Hindlimb muscle (tissue), 1 donor: ENCODE measurements at regions not wholly inside any gene's neighbourhood (a gene's known extent, or its start where the extent isn't known, plus 50 kb on each side); places are given as distances from the start of the nearest gene placed in this dataset.

ENCODE experiments used
- DNase-seq: peaks from one replicate; pipeline ENCODE4 v3.0.0-alpha.2; 2013

DNA sequence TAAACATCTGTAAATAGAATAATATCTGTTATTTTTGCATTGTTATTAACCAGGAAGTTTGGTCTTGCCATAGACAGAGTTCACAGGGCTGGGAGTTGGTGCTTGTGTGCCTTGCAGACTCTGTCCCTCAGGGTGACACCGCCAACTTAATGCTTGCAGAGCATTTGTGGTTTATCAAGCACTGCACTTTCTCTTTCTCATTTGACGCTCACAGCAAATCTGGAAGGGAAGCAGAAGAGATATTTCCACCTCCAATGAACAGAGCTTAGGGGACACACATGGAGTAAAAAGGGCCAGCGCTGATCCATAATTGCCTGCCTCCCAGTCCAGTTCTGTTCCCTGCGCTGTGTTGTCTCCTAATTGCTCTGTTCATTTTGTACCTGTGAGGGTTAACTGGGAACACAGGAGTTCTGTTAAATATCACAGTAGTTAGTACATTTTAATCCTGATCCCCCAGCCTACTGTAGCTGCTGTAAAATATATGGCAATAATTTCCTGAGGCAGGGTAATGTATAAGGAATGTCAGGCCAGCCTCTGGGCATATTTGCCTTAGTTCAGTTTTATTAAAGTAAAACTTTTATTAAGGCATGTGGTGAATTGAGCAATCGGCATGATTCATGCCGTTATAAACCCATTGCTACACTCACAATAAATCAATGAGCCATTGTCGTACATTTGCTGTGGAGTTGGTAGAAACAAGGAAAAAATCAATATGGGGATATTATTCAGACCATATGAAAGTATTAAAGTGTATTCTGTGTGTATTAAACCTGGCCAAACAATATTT, 182.5 kb upstream of the OSR1 start:
- DNase-seq = no peak

DNA sequence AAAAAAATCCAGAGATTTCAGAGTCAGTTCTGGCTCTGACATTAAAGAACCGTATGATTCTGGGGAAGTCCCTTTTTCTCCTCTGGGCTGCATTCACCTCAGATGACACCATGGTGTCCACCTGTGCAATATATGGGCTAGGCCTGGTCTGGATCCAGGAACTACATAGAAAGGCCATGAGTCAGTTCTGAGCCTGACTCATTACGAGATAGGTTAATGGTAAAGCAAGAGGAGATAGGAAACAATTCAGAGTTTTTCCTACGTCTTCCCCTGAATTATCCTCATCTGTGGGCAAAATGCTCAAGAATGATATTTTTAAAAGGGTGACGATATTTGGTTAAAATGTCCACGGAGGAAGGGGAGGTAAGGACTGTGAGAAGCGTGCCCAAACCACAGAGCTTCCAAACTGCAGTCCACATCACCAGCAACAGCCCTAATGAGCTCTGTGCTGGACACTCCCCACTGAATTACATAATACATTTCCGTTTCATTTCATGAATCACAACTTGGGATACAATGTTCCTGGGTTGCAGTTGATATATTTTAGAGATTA, 180.1 kb upstream of the OSR1 start:
- DNase-seq = peak; percentile 42

DNA sequence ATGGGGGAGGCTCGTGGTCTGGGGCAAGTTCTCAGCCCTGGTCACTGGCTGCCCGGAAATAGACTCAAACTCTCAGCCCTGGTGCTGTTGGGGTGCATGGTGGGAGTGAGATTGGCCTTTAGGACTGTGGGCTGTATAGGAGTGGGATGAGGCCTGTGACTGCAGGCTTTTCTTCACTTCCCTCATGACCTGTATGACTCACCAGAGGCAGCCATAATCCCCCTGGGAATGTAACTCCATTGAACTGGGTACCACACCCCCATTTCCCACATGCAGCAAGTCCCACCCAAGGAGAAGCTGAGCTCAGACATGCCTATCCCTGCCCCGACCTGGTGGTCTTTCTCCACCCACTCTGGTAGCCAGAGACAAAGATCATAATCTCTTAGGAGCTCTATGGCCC, 177.7 kb upstream of the OSR1 start:
- DNase-seq = no peak

DNA sequence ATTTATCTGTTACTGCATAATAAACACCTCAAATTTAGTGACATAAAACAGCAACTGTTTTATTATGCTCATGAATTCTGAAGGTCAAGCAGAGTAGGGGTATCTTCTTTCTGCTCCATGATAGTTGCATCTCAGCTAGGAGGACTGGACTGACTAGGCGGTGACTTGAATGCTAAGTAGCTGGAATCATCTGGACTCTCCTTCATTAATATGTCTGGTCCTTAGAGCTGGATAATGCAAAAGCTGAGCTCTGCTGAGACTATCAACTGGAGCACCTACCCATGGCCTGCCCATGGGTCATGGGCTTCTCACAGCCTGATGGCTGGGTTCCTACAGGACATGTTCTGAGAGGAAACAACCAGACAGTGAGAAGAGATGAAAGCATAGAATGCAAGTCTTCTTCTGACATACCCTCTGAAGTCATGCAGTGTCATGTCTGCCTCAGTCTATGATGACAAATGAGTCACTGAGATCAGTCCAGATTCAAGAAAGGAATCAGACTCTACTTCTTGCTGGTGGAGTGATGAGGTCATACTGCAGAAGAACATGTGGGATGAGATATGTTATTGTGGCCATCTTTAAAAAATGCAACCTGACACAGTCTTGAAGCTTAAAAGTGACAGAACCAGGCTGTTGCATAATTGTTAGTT, 174.2 kb upstream of the OSR1 start:
- DNase-seq = no peak

DNA sequence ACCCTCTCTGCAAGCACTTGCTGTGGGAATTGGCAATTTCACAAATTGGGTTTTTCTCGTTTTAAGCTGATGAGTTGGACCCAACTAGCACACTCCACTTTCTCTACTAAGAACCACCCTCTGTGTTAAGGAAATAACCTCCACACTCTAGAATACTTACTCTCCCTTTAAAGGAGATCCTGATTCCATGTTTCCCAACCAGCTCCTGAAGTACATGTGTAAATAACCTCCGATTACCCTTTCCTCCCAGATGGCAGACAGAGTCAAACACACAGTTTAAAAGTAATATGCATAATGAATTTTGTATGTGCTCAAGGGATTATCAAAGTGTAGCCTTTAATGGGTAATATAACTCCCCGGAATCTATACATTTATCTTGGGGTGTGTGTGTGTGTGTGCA, 171.3 kb upstream of the OSR1 start:
- DNase-seq = no peak

DNA sequence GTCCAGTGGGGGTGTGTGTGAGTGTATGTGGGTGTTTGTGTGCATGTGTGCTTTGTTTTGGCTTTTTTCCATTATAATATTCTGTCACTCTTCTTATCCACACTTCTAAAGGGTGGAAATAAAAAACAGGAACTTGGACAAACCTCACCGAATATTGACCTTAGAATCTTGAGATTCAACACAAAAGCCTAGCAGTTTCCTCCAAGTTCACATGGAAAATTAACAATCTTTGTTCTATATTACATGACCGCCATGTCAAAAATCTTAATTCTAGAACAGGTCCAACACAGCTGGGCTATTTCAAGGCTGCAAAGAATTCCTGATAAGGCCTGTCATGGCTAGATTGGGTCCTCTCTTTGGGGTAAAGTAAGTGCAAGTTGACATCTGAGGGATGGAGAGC, 169.3 kb upstream of the OSR1 start:
- DNase-seq = no peak

DNA sequence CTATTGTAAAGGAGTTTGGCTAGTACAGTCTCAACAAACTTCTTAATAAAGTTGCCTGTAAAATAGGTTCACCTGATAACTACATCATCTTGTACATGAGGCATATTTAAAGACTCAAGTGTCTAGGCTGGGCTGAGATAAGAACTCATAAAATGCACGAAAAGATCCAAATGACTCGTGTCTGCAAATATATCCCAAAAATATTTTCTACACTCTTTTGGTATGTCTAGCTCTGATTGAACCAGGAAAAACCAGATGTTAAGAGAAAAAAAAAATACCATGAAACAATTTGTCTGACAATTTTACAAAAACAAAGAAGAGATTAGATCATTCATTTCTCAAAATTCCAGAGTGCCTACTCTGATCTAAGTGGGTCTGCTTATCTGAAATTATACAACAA, 166.9 kb upstream of the OSR1 start:
- DNase-seq = no peak

DNA sequence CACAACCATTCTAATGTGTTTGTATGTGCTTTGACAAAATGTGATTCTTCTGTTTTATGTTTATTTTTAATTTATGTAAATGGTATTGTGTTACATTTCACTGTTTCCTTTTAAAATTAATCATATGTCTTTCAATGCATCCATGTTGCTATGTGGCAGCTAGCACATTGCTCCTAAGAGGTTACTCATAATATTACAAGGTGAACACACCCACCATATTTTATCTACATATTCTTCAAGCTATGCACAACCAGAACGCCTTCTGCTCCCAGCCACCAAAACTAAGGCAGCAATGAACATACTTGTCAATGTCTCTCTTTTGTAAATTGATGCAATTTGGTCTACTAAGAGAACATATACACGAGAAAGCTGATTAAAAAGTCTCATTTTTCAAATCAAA, 160.6 kb upstream of the OSR1 start:
- no peak for DNase-seq

DNA sequence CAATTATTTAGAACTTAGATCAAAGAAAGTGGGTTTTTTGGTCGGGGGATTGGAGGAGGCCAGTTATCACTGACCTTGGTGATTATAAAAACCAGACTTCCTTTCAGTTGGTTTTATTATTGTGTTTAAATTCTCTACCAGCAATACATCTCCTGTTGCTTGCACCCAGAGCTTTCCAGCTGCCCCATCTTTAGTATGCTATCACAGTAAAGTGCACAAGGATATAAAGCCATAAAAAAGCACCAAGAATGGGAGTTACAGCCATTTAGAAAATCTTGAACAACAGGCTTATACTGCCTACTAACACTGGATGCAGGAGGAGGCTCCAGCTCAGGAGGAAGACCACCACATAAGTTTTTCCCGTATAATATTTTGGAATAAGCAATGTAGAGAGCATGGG, 148.7 kb upstream of the OSR1 start:
- no peak for DNase-seq

DNA sequence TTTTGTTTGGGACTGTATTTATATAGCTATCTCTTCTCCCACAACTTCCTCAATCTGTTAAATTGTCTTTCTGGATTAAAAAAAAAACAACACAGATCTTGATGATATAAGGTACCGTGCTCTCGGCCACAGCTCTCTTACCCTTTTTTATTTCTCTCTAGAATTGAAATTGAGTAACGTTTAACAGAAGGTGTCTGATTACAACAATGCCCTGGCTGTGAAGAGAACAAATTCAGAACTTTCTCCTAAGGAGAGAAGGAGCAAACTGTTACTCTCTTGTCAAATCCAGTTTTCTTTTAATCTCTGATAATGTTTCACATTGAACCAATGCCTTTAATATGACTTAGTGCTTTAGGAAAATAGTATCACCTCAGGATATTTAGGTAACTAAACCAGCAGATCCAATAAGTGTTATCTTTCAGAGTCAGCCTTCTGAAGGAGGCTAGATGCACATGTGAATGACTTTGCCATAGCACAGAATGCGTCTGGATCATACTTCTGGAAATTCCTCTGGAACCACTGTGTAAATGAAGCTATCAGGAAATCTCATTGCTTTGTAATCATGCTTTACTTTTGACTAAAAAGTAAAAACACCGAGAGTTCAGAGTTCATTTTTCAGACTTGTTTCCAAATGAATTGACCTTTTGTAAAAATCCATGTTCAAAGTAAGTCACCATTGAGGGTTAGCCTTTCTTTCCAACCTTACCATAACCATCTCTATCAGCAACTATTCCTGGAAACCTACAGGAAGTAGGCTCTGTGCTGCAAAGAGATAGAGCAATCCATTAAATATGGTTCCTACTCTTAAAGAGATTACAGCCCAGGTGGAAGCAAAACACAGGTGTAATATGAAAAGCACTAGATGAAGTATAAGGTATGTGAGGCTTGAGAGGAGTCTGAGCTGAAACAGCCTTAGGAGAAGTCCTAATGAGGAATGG, 147.0 kb upstream of the OSR1 start:
- no peak for DNase-seq

DNA sequence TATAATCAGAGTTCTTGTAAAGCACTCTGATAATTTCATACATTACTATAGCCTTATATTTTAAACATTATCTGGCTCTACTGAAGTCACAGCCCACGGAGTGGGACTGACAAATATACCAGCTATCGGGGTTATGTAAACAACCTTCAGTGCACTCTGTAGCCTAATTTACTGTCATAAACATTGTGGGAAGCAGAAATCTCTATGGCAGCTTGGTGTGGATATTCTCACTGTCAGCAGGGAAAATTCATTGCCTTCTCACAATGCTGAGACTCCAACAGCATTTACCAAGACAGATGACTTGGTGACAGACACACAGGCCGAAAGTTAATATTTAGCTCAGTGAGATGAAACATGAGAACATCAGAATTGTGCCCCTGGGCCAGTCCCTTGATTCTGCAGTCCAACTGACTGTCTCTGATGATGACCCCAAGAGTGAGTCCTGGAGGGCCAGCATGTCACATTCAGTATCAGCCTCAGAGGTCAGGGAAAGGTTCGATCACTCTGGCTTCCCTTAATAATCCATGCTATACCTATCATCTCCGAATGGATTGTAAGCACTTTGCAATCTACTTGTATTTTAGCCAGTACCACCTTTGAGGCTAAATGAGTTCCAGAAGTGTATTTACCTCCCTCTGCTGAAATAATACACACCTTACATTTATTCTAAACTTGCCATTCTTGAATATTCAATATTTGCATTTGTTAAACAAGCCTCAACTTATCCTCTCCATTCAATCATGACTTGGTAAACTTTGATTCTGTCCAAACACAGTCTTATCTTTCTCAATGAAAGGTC, 146.2 kb upstream of the OSR1 start:
- DNase-seq = no peak

DNA sequence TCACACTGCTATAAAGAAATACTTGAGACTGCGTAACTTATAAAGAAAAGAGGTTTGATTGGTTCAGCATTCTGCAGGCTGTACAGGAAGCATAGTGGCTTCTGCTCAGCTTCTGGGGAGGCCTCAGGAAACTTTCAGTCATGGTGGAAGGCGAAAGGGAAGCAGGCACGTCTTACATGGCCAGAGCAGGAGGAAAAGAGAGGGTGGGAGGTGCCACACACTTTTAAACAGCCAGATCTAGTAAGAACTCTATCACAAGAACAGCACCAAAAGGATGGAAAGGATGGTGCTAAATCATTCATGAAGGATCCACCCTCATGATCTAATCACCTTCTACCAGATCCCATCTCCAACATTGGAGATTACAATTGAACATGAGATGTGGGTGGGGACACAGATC, 145.5 kb upstream of the OSR1 start:
- no peak for DNase-seq

DNA sequence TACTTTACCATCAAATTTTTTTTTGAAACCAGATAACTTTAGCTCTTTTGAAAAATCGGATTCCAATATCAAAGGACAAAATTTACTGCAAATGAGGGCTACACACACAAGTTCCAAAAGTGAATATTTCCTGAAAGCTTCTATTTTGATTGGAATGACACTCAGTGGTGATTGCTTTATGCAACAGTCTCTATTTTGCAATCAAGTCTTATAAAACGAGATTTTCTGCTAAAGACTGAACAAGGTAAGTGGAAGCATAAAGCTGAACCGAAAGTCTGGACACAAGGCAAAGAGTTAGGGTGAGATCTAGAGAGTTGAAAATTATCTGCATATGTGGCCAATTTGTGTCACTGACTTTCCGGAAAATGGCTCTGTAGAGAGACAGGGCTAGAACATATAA, 145.0 kb upstream of the OSR1 start:
- no peak for DNase-seq

DNA sequence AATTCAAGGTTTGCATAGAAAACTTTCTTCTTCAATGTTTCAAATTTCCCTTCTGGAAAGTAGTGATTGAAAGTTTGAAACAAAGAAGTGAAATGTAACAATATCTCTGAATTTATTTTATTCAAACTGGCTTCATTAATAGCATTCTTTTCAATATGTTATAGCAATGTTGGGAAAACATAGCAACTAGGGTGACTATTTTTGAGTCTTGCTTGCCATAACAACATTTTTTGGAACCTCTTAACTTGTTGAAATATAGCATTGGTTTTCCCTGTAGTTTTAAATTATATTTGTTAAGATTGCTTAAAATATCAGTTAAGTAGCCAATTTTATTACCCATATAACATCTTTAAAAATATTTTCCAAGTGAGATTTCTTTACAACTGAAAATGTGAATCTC, 141.7 kb upstream of the OSR1 start:
- no peak for DNase-seq

DNA sequence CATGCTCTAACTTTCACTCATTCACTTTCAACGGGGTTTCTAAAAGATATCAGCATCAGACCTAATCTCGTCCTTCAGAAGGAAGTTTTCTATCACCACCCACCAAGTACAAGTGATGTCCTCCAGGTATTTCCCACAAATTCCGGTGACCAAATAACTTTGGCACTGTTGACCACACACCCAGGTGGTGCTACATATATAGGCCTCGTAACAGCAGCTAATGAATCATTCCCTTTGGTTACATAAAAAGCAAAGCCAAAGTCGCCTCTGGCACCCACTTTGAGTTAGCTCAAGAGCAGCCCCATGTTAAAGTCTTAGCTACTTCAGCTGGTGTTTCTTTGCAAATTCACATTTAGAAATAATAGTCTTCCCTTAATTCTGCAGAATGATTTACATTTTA, 138.2 kb upstream of the OSR1 start:
- DNase-seq = no peak

DNA sequence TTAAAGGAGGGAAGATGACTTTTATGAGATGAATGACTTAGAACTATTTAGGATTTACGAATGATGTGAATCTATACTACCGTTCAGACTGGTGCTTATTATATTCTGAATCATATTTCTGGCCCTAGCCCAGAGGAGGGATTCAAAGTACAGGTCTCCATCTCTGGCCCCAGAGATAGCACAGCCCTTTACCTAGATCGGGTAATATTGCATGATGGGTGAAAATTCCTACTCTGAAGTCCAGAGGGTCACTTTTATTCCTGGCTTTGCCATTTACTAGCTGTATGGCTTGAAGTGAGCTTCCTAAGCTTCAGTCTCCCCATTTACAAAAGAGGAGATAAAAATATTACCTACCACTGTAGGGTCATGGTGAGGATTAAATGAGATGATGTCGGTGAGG, 135.8 kb upstream of the OSR1 start:
- no peak for DNase-seq

DNA sequence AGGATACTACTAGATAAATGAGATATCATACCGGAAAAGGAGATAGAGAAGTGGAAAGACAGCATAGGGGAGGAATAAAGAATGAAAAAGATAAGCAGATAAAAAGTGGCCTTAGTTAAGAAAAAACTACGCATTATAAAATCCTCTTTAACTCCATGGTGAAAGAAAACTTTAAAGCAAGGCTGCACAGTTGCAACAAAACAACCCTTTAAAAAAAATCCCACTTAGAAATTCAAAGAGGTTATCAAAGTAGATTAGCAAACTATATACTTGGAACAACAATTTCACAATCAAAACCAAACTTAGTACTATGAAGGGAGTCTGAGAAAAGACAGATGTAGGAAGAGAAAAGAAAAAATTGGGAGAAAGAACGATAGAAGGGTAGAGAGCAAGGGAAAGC, 133.4 kb upstream of the OSR1 start:
- no peak for DNase-seq

DNA sequence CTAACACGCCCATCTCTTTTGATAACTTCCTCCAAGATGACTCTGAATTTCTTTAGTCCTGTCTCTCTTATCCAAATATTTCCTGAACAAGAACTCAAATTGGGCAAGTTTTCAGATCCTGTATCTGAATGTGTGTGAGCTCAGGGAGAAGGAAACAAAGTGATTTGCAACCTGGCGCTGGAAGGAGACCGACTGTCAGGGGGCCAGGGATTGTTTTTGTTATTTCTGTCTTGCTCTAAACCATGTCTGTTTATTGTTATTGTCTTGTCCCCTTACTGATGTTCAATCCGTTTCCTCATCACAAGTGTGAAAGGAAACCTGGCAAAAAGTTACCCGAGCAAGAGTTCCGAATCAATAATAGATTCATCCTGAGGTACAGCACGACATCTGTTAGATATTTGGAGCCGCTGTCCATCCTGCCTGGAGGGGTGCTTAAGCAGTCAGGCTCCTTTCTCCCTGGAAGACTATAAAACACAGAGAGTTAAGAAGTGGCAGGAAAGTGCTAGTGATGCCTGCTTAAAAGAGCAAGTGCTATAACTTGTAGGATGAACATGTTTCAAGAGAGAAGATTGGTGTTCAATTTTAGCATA, 132.5 kb upstream of the OSR1 start:
- peak; percentile 43 for DNase-seq

DNA sequence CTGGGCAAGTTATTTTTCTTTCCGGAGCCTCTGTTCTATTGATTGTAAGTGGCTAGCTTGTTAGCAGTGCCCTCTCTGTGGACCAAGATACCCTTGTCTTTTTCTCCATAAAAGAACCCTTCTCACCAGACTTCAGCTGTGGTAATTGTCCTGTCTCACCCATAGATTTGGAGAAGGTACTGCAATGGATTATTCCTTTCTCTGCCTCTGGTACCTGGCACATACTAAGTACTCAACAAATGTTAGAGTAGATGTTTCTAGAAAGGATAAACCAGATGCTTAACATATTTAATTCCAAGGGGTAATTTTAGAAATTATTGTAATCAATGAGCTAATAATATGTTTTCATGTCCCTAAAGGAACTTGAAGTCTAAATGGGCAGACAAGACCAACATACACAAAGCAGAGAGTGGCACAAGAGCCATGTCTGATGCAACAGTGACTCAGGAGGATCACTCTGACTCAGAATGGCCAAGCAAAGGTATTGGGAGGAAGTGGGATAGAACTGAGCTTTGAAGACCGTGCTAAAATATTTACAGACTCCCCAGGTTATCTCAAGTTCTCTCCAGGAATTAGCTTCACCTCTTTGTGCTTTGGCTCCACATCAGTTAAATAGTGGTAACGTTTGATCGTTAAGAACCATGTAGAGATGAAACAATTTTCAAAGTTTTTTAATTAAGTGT, 129.7 kb upstream of the OSR1 start:
- no peak for DNase-seq

DNA sequence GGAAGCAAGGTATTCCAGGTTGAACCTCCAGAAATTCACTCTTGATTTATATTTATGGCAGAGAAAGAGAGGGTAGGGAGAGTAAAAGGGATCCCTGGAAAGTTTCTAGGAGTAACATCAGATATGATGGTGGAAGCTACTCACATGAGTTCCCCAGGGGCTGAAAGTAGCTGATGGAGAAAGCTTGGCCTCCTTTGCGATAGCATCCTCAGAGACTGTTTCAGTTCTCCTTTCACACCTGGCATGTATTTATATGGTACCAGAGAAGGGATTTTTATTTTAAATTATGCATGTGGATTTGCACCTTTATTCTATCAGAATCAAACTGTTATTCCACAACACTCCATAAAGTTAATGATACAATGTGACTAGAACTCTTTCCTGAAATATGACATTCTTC, 126.3 kb upstream of the OSR1 start:
- no peak for DNase-seq

DNA sequence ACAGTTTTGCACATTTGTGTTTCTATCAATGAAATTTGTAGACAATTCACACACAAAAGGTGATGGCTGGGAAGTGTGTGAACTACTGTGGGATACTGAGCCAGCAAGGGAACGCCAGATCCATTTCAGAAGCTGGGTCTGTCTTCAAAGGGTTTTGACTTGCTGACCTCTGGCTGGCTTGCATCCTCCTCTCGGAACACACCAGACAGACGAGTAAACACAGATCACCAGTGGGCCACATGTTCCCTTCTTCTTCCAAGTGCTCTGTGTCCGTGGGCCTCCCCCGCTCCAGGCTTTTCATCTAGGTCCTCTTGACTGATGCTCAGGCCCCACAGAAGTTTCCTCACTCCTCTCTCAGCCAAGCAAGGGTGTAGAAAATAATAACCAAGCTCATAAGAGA, 122.2 kb upstream of the OSR1 start:
- no peak for DNase-seq
